ENCODE measurements at regions not wholly inside any gene's neighbourhood (a gene's known extent, or its start where the extent isn't known, plus 50 kb on each side); places are given as distances from the start of the nearest gene placed in this dataset.

- TF ChIP-seq USF1 (IDR thresholded peaks at IDR 0.05) (no peak), TCF12 (IDR thresholded peaks at IDR 0.05; ENCODE audit: low read depth) (no peak)
Observed at GRCh38 chr1:81242103-81242502, 558.6 kb upstream of the ADGRL2 start.
